AG04449 (cell line): ENCODE measurements at regions not wholly inside any gene's neighbourhood (a gene's known extent, or its start where the extent isn't known, plus 50 kb on each side); places are given as distances from the start of the nearest gene placed in this dataset.

Experiments
- CTCF ChIA-PET: fragments of 350-600 bp; formaldehyde crosslinking; extraction: SDS; loops from one replicate; lab custom pipeline; 2021; ENCODE audit warnings: antibody characterized with exemption; lab: Yijun Ruan, JAX
- POLR2A ChIA-PET: fragments of 400-600, 350-600 bp; formaldehyde crosslinking; extraction: SDS; loops from one replicate; lab custom pipeline; 2020; ENCODE audit warnings: antibody characterized with exemption, inconsistent platforms; lab: Yijun Ruan, JAX
- DNase-seq: peaks from one replicate; pipeline ENCODE4 v3.0.0-alpha.2; 2010; ENCODE audit warnings: low read depth, low spot score
- H3K4me3 ChIP-seq: 2 replicates; pipeline ENCODE4 v1.5.1; 2011; ENCODE audit warnings: low read depth, mild to moderate bottlenecking, control low read depth, low read length
- CTCF ChIP-seq: IDR thresholded peaks from one replicate; pipeline ENCODE4 v1.5.1; 2011; ENCODE audit warnings: mild to moderate bottlenecking, moderate library complexity, low read length, control low read depth, inconsistent platforms; ENCODE audit not compliant: insufficient read depth; ENCODE audit errors: missing control alignments

DNA sequence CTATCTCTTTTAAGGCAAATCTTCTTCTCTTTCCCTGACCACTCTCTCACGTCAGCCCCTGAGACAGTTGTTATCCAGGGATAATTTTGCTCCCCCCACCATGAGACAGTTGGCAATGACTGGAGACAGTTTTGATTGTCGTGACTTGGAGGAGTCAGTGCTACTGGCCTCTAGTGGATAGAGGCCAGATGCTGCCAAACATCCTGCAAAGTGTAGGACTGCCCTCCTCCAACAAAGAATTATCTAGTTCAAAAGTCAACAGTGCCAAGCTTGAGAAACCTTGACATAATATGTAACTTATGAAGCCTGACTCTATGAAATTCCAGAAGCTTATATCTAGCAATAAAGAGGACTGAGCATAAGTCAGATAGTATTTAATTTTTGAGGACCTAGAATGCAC, 502.1 kb upstream of the IGFBP7 start:
- H3K4me3 ChIP-seq, result no peak overlapping the region
- POLR2A ChIA-PET, result no interaction called here
- no peak for DNase-seq
- TF ChIP-seq CTCF, result no peak
- CTCF ChIA-PET, result no interaction called here

DNA sequence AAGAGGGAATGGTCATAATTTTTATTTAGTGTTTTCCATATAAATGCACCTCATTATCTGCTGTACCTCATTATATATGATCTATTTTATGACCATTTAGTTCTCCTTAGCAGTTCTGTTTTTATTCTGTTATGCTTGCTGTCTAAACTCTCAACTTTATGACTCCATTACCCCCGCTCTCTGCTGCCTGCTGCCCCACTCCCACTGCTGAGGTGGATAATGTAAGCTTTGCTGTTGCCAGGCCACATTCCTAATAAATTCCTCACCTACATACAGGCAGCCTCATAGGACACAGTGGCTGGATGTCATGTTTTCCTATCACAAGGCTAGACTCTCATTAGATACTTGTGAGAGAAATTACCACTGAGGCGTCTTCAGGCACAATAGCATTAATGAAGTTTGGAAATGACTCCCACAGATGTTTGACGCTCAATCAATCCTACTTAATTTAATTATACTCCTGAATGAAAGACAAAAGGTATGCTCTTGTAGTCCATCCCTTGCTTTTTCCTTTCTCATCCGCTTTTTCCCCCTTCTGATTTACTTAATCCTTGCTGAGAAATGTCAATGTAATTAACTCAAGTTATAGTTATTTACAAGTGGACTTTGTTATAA, 497.5 kb upstream of the IGFBP7 start:
- CTCF ChIA-PET, result no interaction called here
- DNase-seq, result no peak
- TF ChIP-seq CTCF, result no peak

GRCh38 chr4:57605376-57605775, 495.2 kb upstream of the IGFBP7 start:
- DNase-seq, result no peak
- ChIA-PET POLR2A (no interaction called here), CTCF (no interaction called here)
- TF ChIP-seq CTCF, result no peak
- no peak overlapping the region for H3K4me3 ChIP-seq

More for the DNA sequence above, 497.5 kb upstream of the IGFBP7 start:
- H3K4me3 ChIP-seq, result no peak overlapping the region
- POLR2A ChIA-PET, result no interaction called here

DNA sequence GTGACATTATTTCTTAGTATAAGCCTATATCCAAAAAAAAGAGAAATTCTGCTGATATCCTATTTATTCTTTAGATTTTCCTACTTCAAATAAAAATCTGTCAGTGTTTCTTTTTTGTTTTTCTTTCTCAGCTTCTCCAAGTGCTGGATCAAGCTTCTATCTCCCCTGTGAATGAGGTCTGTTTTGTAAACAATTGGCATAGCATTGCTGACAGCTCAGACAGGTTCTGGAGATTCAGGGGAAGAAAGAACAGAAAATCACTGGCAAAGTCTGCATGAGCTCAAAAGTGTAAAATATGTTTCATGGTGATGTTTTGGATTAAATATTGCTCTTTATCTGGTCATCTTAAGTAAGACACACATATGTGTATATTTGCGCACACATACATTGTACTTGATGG, 492.0 kb upstream of the IGFBP7 start:
- no peak for DNase-seq
- no peak overlapping the region for H3K4me3 ChIP-seq
- TF ChIP-seq CTCF, result no peak
- ChIA-PET CTCF (no interaction called here), POLR2A (no interaction called here)

DNA sequence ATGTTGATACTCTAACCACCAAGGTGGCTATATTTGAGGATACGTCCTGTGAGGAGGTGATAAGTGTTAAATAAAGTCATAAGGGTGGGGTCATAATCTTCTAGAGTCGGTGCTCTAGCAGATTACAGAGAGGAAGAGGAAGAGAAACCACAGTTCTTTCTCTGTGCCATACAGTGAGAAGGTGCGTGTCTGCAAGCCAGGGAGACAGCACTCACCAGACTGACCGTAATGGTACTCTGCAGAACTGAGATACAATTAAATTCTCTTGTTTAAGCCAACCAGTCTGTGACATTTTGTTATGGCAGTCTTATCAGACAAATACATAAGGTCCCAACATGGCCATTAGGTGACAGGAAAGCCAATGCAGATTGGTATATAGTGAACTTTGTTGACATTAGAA, 480.9 kb upstream of the IGFBP7 start:
- CTCF ChIA-PET, result no interaction called here
- TF ChIP-seq CTCF, result no peak
- no peak for DNase-seq
- POLR2A ChIA-PET, result no interaction called here
- H3K4me3 ChIP-seq, result no peak overlapping the region

DNA sequence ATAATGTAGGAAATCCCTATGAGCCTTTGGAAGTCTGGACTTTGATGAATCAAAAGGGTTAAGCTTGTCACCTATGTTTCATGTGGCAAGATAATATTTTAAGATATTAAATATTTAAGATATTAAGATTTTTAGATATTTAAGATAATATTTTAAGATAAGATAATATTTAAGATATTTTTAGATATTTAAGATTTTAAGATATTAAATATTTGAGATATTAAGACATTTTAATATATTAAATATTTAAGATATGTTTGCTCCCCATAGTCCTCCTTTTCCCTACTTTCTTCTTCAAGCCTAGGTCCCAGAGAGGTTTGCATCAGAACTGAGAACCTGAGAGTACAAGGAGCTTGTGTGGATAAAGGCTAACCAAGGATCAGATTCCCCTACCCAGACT, 478.4 kb upstream of the IGFBP7 start:
- no peak overlapping the region for H3K4me3 ChIP-seq
- DNase-seq, result no peak
- no peak for TF ChIP-seq CTCF
- ChIA-PET CTCF (no interaction called here), POLR2A (no interaction called here)
